SK-N-SH treated with all-trans-retinoic acid at 6 μM for 48 hours (cell line): ENCODE measurements at regions not wholly inside any gene's neighbourhood (a gene's known extent, or its start where the extent isn't known, plus 50 kb on each side); places are given as distances from the start of the nearest gene placed in this dataset.

Experiments
- ATAC-seq: fragments of 200-7000 bp; cut with Tn5 transposase; 3 replicates; pipeline ENCODE4 v1.9.1; 2020; ENCODE audit warnings: mild to moderate bottlenecking, moderate library complexity
- BACH2 ChIP-seq: fragments of 250-450 bp; sonication (Bioruptor Pico); IDR thresholded peaks from 2 replicates; pipeline ENCODE4 v1.9.0; 2021; ENCODE audit warnings: mild to moderate bottlenecking, borderline replicate concordance
- CREB5 ChIP-seq: fragments of 250-450 bp; sonication (Bioruptor Pico); IDR thresholded peaks from 2 replicates; pipeline ENCODE4 v1.5.1; 2020; ENCODE audit warnings: low read depth, mild to moderate bottlenecking, moderate library complexity
- CSDC2 ChIP-seq: fragments of 250-450 bp; sonication (Bioruptor Pico); IDR thresholded peaks from 2 replicates; pipeline ENCODE4 v1.5.0; 2020; ENCODE audit warnings: mild to moderate bottlenecking, moderate library complexity
- ESRRG ChIP-seq: fragments of 250-450 bp; sonication (Bioruptor Pico); IDR thresholded peaks from 2 replicates; pipeline ENCODE4 v1.6.1; 2021; ENCODE audit warnings: mild to moderate bottlenecking
- GLIS3 ChIP-seq: fragments of 250-450 bp; sonication (Bioruptor Pico); IDR thresholded peaks from 2 replicates; pipeline ENCODE4 v1.5.0; 2020; ENCODE audit warnings: mild to moderate bottlenecking, moderate library complexity
- ISL1 ChIP-seq: fragments of 250-450 bp; sonication (Bioruptor Pico); IDR thresholded peaks from 2 replicates; pipeline ENCODE4 v2.1.2; 2022; ENCODE audit warnings: mild to moderate bottlenecking, moderate library complexity
- OSR1 ChIP-seq: fragments of 250-450 bp; sonication (Bioruptor Pico); IDR thresholded peaks from 2 replicates; pipeline ENCODE4 v1.8.0; 2022; ENCODE audit warnings: moderate library complexity, mild to moderate bottlenecking, inconsistent platforms
- PATZ1 ChIP-seq: fragments of 250-450 bp; sonication (Bioruptor Pico); IDR thresholded peaks from 2 replicates; pipeline ENCODE4 v1.8.0; 2020; ENCODE audit warnings: mild to moderate bottlenecking, moderate library complexity, borderline replicate concordance
- PPARA ChIP-seq: fragments of 250-450 bp; sonication (Bioruptor Pico); IDR thresholded peaks from 2 replicates; pipeline ENCODE4 v1.5.0; 2020; ENCODE audit warnings: mild to moderate bottlenecking, borderline replicate concordance
- RARB ChIP-seq: fragments of 250-450 bp; sonication (Bioruptor Pico); IDR thresholded peaks from 2 replicates; pipeline ENCODE4 v1.8.0; 2021; ENCODE audit warnings: mild to moderate bottlenecking, moderate library complexity
- SNAI2 ChIP-seq: fragments of 250-450 bp; sonication (Bioruptor Pico); IDR thresholded peaks from 2 replicates; pipeline ENCODE4 v1.5.0; 2020; ENCODE audit warnings: mild to moderate bottlenecking, moderate library complexity
- TCF4 ChIP-seq: fragments of 250-450 bp; sonication (Bioruptor Pico); IDR thresholded peaks from 2 replicates; pipeline ENCODE4 v1.8.0; 2021; ENCODE audit warnings: mild to moderate bottlenecking, moderate library complexity, borderline replicate concordance
- TOX ChIP-seq: fragments of 250-450 bp; sonication (Bioruptor Pico); IDR thresholded peaks from 2 replicates; pipeline ENCODE4 v1.8.0; 2021; ENCODE audit warnings: mild to moderate bottlenecking, moderate library complexity, borderline replicate concordance
- TSHZ2 ChIP-seq: fragments of 250-450 bp; sonication (Bioruptor Pico); IDR thresholded peaks from 2 replicates; pipeline ENCODE4 v1.5.0; 2020; ENCODE audit warnings: mild to moderate bottlenecking, moderate library complexity
- ZFP3 ChIP-seq: fragments of 250-450 bp; sonication (Bioruptor Pico); IDR thresholded peaks from 2 replicates; pipeline ENCODE4 v1.5.0; 2020; ENCODE audit warnings: mild to moderate bottlenecking, moderate library complexity
- ZNF565 ChIP-seq: fragments of 450-650 bp; formaldehyde crosslinking; conservative IDR thresholded peaks from 2 replicates; pipeline ENCODE4 v1.5.0; 2020; ENCODE audit warnings: low read depth, mild to moderate bottlenecking, moderate library complexity
- ZNF70 ChIP-seq: fragments of 450-650 bp; formaldehyde crosslinking; IDR thresholded peaks from 2 replicates; pipeline ENCODE4 v1.5.0; 2020; ENCODE audit warnings: mild to moderate bottlenecking, moderate library complexity
- ZNF8 ChIP-seq: fragments of 450-650 bp; formaldehyde crosslinking; IDR thresholded peaks from 2 replicates; pipeline ENCODE4 v1.5.0; 2020; ENCODE audit warnings: mild to moderate bottlenecking, moderate library complexity
- TF ChIP-seq, protein P1 (sequence below): fragments of 250-450 bp; sonication (Bioruptor Pico); IDR thresholded peaks from 2 replicates; pipeline ENCODE4 v1.8.0; 2021; ENCODE audit warnings: low read depth, mild to moderate bottlenecking, moderate library complexity, borderline replicate concordance
- TF ChIP-seq, protein P2 (sequence below): fragments of 250-450 bp; sonication (Bioruptor Pico); IDR thresholded peaks from 2 replicates; pipeline ENCODE4 v1.5.1; 2021; ENCODE audit warnings: mild to moderate bottlenecking, moderate library complexity

- TF ChIP-seq CREB5 (CRISPR knock-in tag), result no peak
- TF ChIP-seq ZNF565, result no peak
- no peak for TF ChIP-seq PPARA (CRISPR knock-in tag)
- no peak for TF ChIP-seq ESRRG (CRISPR knock-in tag)
- TF ChIP-seq CSDC2 (CRISPR knock-in tag), result no peak
These were observed 226.0 kb downstream of the DCDC2C start (continued) for GRCh38 chr2:3929374-3929773.

GRCh38 chr2:3930246-3930645 lies 226.9 kb downstream of the DCDC2C start:
- no peak for ATAC-seq
- TF ChIP-seq PATZ1 (CRISPR knock-in tag) (no peak), RARB (no peak), BACH2 (no peak), CREB5 (CRISPR knock-in tag) (no peak), GLIS3 (CRISPR knock-in tag) (no peak), TCF4 (CRISPR knock-in tag) (no peak), SNAI2 (CRISPR knock-in tag) (no peak), OSR1 (CRISPR knock-in tag) (no peak), TOX (no peak), ZFP3 (CRISPR knock-in tag) (no peak), ISL1 (CRISPR knock-in tag) (no peak), ZNF565 (no peak), ZNF70 (no peak), TSHZ2 (CRISPR knock-in tag) (no peak)
- TF ChIP-seq, protein P1, sequence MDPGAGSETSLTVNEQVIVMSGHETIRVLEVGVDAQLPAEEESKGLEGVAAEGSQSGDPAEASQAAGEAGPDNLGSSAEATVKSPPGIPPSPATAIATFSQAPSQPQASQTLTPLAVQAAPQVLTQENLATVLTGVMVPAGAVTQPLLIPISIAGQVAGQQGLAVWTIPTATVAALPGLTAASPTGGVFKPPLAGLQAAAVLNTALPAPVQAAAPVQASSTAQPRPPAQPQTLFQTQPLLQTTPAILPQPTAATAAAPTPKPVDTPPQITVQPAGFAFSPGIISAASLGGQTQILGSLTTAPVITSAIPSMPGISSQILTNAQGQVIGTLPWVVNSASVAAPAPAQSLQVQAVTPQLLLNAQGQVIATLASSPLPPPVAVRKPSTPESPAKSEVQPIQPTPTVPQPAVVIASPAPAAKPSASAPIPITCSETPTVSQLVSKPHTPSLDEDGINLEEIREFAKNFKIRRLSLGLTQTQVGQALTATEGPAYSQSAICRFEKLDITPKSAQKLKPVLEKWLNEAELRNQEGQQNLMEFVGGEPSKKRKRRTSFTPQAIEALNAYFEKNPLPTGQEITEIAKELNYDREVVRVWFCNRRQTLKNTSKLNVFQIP, result no peak

DNA sequence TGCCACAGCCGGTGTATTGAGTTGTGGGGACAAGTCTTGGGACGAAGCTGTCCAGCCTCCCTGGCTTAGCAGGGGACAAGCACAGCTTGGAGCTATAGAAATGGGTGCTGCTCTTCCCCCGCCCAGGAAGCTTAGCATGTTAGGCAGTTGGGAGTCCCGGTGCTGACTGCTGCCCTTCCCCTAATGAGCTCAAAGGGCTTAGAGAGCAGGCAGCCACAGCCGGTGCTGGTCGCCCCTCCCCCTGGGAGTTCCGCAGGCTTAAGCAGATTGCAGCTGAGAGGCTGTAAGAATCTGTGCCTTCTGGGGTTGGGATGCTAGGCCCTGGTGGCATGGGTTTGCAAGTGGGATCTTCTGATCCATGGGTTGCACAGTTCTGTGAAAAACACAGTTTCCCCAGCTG lies 237.3 kb downstream of the DCDC2C start:
- no peak for ATAC-seq
- no peak for TF ChIP-seq ZNF70
- TF ChIP-seq TCF4 (CRISPR knock-in tag), result no peak
- TF ChIP-seq, protein P2, sequence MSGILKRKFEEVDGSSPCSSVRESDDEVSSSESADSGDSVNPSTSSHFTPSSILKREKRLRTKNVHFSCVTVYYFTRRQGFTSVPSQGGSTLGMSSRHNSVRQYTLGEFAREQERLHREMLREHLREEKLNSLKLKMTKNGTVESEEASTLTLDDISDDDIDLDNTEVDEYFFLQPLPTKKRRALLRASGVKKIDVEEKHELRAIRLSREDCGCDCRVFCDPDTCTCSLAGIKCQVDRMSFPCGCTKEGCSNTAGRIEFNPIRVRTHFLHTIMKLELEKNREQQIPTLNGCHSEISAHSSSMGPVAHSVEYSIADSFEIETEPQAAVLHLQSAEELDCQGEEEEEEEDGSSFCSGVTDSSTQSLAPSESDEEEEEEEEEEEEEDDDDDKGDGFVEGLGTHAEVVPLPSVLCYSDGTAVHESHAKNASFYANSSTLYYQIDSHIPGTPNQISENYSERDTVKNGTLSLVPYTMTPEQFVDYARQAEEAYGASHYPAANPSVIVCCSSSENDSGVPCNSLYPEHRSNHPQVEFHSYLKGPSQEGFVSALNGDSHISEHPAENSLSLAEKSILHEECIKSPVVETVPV (CRISPR knock-in tag), result no peak
- TF ChIP-seq PATZ1 (CRISPR knock-in tag), result no peak
- TF ChIP-seq SNAI2 (CRISPR knock-in tag), result no peak
- no peak for TF ChIP-seq TSHZ2 (CRISPR knock-in tag)
- TF ChIP-seq ZNF565, result no peak
- no peak for TF ChIP-seq ZNF8 (CRISPR knock-in tag)
- no peak for TF ChIP-seq PPARA (CRISPR knock-in tag)
- TF ChIP-seq, protein P1, result no peak
